SH-SY5Y (cell line): ENCODE measurements at regions not wholly inside any gene's neighbourhood (a gene's known extent, or its start where the extent isn't known, plus 50 kb on each side); places are given as distances from the start of the nearest gene placed in this dataset.

Experiments
- GATA2 ChIP-seq: IDR thresholded peaks from 2 replicates; pipeline ENCODE4 v1.6.1; 2011; ENCODE audit warnings: mild to moderate bottlenecking, low read depth, low read length
- GATA3 ChIP-seq: IDR thresholded peaks from 2 replicates; pipeline ENCODE4 v1.6.1; 2011; ENCODE audit warnings: low read depth, mild to moderate bottlenecking, low read length, moderate library complexity

GRCh38 chr6:119887666-119888065, 538.1 kb upstream of the MAN1A1 start:
- TF ChIP-seq GATA2 = no peak
- TF ChIP-seq GATA3 = no peak
